ENCODE measurements at regions not wholly inside any gene's neighbourhood (a gene's known extent, or its start where the extent isn't known, plus 50 kb on each side); places are given as distances from the start of the nearest gene placed in this dataset. TPM values are rescaled to one million over a fixed set of nuclear protein-coding genes. Genes with fewer than 3 reads are reported as not detected.

GRCh38 chr17:77908501-77908900 is 50.0 kb upstream of the TNRC6C start:
- no peaks in the 10 kb centered on the region for H3K4me1 ChIP-seq (ENCODE audit: insufficient read depth)
- no peaks in the 10 kb centered on the region for H3K9me3 ChIP-seq
- no peak overlapping the region for H3K4me3 ChIP-seq
- WGBS, 3 donors: 70 to 85% (median 74%) methylated on average over 4 of the region's 4 CpGs
- DNase-seq: no peak
- no peak overlapping the region for H3K27ac ChIP-seq
- TF ChIP-seq EP300 (IDR thresholded peaks at IDR 0.05) (no peak), POLR2A (IDR thresholded peaks at IDR 0.05) (no peak)
- TF ChIP-seq, protein P1, sequence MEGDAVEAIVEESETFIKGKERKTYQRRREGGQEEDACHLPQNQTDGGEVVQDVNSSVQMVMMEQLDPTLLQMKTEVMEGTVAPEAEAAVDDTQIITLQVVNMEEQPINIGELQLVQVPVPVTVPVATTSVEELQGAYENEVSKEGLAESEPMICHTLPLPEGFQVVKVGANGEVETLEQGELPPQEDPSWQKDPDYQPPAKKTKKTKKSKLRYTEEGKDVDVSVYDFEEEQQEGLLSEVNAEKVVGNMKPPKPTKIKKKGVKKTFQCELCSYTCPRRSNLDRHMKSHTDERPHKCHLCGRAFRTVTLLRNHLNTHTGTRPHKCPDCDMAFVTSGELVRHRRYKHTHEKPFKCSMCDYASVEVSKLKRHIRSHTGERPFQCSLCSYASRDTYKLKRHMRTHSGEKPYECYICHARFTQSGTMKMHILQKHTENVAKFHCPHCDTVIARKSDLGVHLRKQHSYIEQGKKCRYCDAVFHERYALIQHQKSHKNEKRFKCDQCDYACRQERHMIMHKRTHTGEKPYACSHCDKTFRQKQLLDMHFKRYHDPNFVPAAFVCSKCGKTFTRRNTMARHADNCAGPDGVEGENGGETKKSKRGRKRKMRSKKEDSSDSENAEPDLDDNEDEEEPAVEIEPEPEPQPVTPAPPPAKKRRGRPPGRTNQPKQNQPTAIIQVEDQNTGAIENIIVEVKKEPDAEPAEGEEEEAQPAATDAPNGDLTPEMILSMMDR (IDR thresholded peaks at IDR 0.05): no peak
- no peaks in the 10 kb centered on the region for H3K36me3 ChIP-seq
- intact Hi-C loops (cut with DNase I): no loop called here
- no peaks in the 10 kb centered on the region for H3K27me3 ChIP-seq

Small RNAs in the stretch of these regions (microRNA-seq; reads per million reads assigned to microRNA genes)
- 0 reads per million in 3 donors for gene MIR4316

Small RNAs in the stretch of these regions (small RNA-seq; reads per million reads assigned to genes)
- gene MIR4316: not detected
- gene RF00019: not detected
